ENCODE measurements at regions not wholly inside any gene's neighbourhood (a gene's known extent, or its start where the extent isn't known, plus 50 kb on each side); places are given as distances from the start of the nearest gene placed in this dataset.

DNA sequence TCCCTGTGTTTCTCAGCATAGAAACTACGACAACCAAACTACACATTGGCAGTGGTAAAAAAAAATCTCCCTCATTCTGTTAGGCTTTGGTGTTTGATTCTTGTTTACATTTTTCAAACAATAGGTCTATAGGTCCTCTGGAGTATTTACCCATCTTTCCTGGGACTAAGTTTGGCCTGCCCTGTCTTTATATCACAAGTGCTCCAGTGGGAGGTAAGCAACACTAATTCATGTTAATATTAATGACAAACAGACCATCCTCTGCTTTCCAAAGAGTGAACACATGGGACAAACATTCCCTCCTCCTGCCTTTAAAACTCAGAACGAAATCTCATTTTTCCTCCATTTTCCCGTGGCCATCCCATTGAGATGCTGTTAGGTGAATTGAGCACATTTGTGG is 514.1 kb upstream of the INTU start:
- H3K9me3 ChIP-seq (ENCODE audit: insufficient read depth, low read length), result peaks cover 8% of the 10 kb centered on the region; the same call in 1 of the 2 replicates
- TF ChIP-seq YY1 (IDR thresholded peaks at IDR 0.05; ENCODE audit: insufficient read depth, insufficient read length), result no peak
- no peak for TF ChIP-seq ZNF274 (IDR thresholded peaks at IDR 0.05; ENCODE audit: low read depth, low read length)
- TF ChIP-seq SUZ12 (IDR thresholded peaks at IDR 0.05; ENCODE audit: extremely low read depth, insufficient read depth, insufficient read length), result no peak
- no peak for DNase-seq (ENCODE audit: low read depth, low spot score)

GRCh38 chr4:127120441-127121090 is 512.2 kb upstream of the INTU start:
- no peak overlapping the region for H3K4me3 ChIP-seq (ENCODE audit: insufficient read length, low read depth)
- no peaks in the 10 kb centered on the region for H3K27me3 ChIP-seq (ENCODE audit: insufficient read depth, insufficient read length)
- no peaks in the 10 kb centered on the region for H3K4me1 ChIP-seq (ENCODE audit: insufficient read depth, insufficient read length)
- TF ChIP-seq SUZ12 (IDR thresholded peaks at IDR 0.05; ENCODE audit: extremely low read depth, insufficient read depth, insufficient read length) (no peak), YY1 (IDR thresholded peaks at IDR 0.05; ENCODE audit: insufficient read depth, insufficient read length) (no peak), ZNF274 (IDR thresholded peaks at IDR 0.05; ENCODE audit: low read depth, low read length) (no peak)
- no peak for DNase-seq (ENCODE audit: low read depth, low spot score)
- H3K9ac ChIP-seq (ENCODE audit: insufficient read length, low read depth), result no peak overlapping the region
- no peaks in the 10 kb centered on the region for H3K36me3 ChIP-seq (ENCODE audit: insufficient read depth, insufficient read length, low read length)
- H3K9me3 ChIP-seq (ENCODE audit: insufficient read depth, low read length), result no peaks in the 10 kb centered on the region

More for the DNA sequence above, 514.1 kb upstream of the INTU start:
- no peak overlapping the region for H3K4me3 ChIP-seq (ENCODE audit: insufficient read length, low read depth)
- H3K36me3 ChIP-seq (ENCODE audit: insufficient read depth, insufficient read length, low read length), result no peaks in the 10 kb centered on the region
- H3K4me1 ChIP-seq (ENCODE audit: insufficient read depth, insufficient read length), result no peaks in the 10 kb centered on the region
- H3K27me3 ChIP-seq (ENCODE audit: insufficient read depth, insufficient read length), result no peaks in the 10 kb centered on the region
- no peak overlapping the region for H3K9ac ChIP-seq (ENCODE audit: insufficient read length, low read depth)

GRCh38 chr4:127124919-127125318 is 507.8 kb upstream of the INTU start:
- no peak overlapping the region for H3K9ac ChIP-seq (ENCODE audit: insufficient read length, low read depth)
- H3K27me3 ChIP-seq (ENCODE audit: insufficient read depth, insufficient read length), result no peaks in the 10 kb centered on the region
- peak; percentile 3 for DNase-seq (ENCODE audit: low read depth, low spot score)
- TF ChIP-seq SUZ12 (IDR thresholded peaks at IDR 0.05; ENCODE audit: extremely low read depth, insufficient read depth, insufficient read length) (no peak), ZNF274 (IDR thresholded peaks at IDR 0.05; ENCODE audit: low read depth, low read length) (no peak), YY1 (IDR thresholded peaks at IDR 0.05; ENCODE audit: insufficient read depth, insufficient read length) (no peak)
- H3K36me3 ChIP-seq (ENCODE audit: insufficient read depth, insufficient read length, low read length), result no peaks in the 10 kb centered on the region
- H3K9me3 ChIP-seq (ENCODE audit: insufficient read depth, low read length), result no peaks in the 10 kb centered on the region
- no peaks in the 10 kb centered on the region for H3K4me1 ChIP-seq (ENCODE audit: insufficient read depth, insufficient read length)
- no peak overlapping the region for H3K4me3 ChIP-seq (ENCODE audit: insufficient read length, low read depth)

DNA sequence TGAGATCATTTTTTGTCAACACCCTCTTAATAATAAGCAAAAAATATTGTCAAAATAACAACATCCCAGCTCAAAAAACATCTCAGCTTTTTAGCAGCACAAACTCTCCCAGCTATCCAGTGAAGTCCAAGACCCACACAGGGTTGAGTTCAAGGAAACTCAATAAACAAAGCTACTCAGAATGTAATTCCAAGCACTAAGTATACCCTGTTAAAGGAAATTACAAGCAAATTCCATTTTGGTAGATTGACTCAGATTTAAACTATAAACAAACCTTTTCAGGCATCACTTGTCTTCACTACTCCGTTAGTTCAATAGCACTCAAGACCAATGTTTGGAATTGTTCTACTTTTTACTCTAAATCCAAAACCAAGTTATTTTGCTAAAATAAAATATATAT is 506.0 kb upstream of the INTU start:
- DNase-seq (ENCODE audit: low read depth, low spot score), result no peak
- Histone ChIP-seq H3K4me1 (ENCODE audit: insufficient read depth, insufficient read length) (no peaks in the 10 kb centered on the region), H3K9me3 (ENCODE audit: insufficient read depth, low read length) (no peaks in the 10 kb centered on the region), H3K27me3 (ENCODE audit: insufficient read depth, insufficient read length) (no peaks in the 10 kb centered on the region), H3K4me3 (ENCODE audit: insufficient read length, low read depth) (no peak overlapping the region), H3K9ac (ENCODE audit: insufficient read length, low read depth) (no peak overlapping the region), H3K36me3 (ENCODE audit: insufficient read depth, insufficient read length, low read length) (no peaks in the 10 kb centered on the region)
- no peak for TF ChIP-seq SUZ12 (IDR thresholded peaks at IDR 0.05; ENCODE audit: extremely low read depth, insufficient read depth, insufficient read length)
- no peak for TF ChIP-seq YY1 (IDR thresholded peaks at IDR 0.05; ENCODE audit: insufficient read depth, insufficient read length)
- TF ChIP-seq ZNF274 (IDR thresholded peaks at IDR 0.05; ENCODE audit: low read depth, low read length), result no peak

GRCh38 chr4:127131527-127131926 is 501.2 kb upstream of the INTU start:
- Histone ChIP-seq H3K27me3 (ENCODE audit: insufficient read depth, insufficient read length) (no peaks in the 10 kb centered on the region), H3K9me3 (ENCODE audit: insufficient read depth, low read length) (no peaks in the 10 kb centered on the region), H3K36me3 (ENCODE audit: insufficient read depth, insufficient read length, low read length) (no peaks in the 10 kb centered on the region), H3K4me1 (ENCODE audit: insufficient read depth, insufficient read length) (no peaks in the 10 kb centered on the region), H3K4me3 (ENCODE audit: insufficient read length, low read depth) (no peak overlapping the region), H3K9ac (ENCODE audit: insufficient read length, low read depth) (no peak overlapping the region)
- TF ChIP-seq ZNF274 (IDR thresholded peaks at IDR 0.05; ENCODE audit: low read depth, low read length), result no peak
- no peak for TF ChIP-seq YY1 (IDR thresholded peaks at IDR 0.05; ENCODE audit: insufficient read depth, insufficient read length)
- no peak for TF ChIP-seq SUZ12 (IDR thresholded peaks at IDR 0.05; ENCODE audit: extremely low read depth, insufficient read depth, insufficient read length)
- no peak for DNase-seq (ENCODE audit: low read depth, low spot score)

- H3K9me3 ChIP-seq (ENCODE audit: insufficient read depth, low read length), result no peaks in the 10 kb centered on the region
- H3K9ac ChIP-seq (ENCODE audit: insufficient read length, low read depth), result no peak overlapping the region
- no peak overlapping the region for H3K4me3 ChIP-seq (ENCODE audit: insufficient read length, low read depth)
- H3K4me1 ChIP-seq (ENCODE audit: insufficient read depth, insufficient read length), result no peaks in the 10 kb centered on the region
- TF ChIP-seq YY1 (IDR thresholded peaks at IDR 0.05; ENCODE audit: insufficient read depth, insufficient read length) (no peak), ZNF274 (IDR thresholded peaks at IDR 0.05; ENCODE audit: low read depth, low read length) (no peak), SUZ12 (IDR thresholded peaks at IDR 0.05; ENCODE audit: extremely low read depth, insufficient read depth, insufficient read length) (no peak)
- H3K36me3 ChIP-seq (ENCODE audit: insufficient read depth, insufficient read length, low read length), result no peaks in the 10 kb centered on the region
- DNase-seq (ENCODE audit: low read depth, low spot score), result no peak
- no peaks in the 10 kb centered on the region for H3K27me3 ChIP-seq (ENCODE audit: insufficient read depth, insufficient read length)
These were observed 498.3 kb upstream of the INTU start for GRCh38 chr4:127134490-127134889.

GRCh38 chr4:127138586-127138985 is 494.2 kb upstream of the INTU start:
- DNase-seq (ENCODE audit: low read depth, low spot score), result no peak
- Histone ChIP-seq H3K9me3 (ENCODE audit: insufficient read depth, low read length) (no peaks in the 10 kb centered on the region), H3K36me3 (ENCODE audit: insufficient read depth, insufficient read length, low read length) (no peaks in the 10 kb centered on the region), H3K4me3 (ENCODE audit: insufficient read length, low read depth) (no peak overlapping the region), H3K27me3 (ENCODE audit: insufficient read depth, insufficient read length) (no peaks in the 10 kb centered on the region), H3K4me1 (ENCODE audit: insufficient read depth, insufficient read length) (no peaks in the 10 kb centered on the region), H3K9ac (ENCODE audit: insufficient read length, low read depth) (no peak overlapping the region)
- TF ChIP-seq SUZ12 (IDR thresholded peaks at IDR 0.05; ENCODE audit: extremely low read depth, insufficient read depth, insufficient read length), result no peak
- TF ChIP-seq YY1 (IDR thresholded peaks at IDR 0.05; ENCODE audit: insufficient read depth, insufficient read length), result no peak
- no peak for TF ChIP-seq ZNF274 (IDR thresholded peaks at IDR 0.05; ENCODE audit: low read depth, low read length)
